ENCODE measurements at regions not wholly inside any gene's neighbourhood (a gene's known extent, or its start where the extent isn't known, plus 50 kb on each side); places are given as distances from the start of the nearest gene placed in this dataset.
A peak's percentile ranks its signal among the peaks of the same experiment; 100 is the strongest.
"Not testable (repeated sequence)": the region's sequence is repeated elsewhere in the genome, so short reads cannot be mapped to it uniquely, and the experiment has no call there.

- Mint-ChIP-seq H3K36me3 (ENCODE audit: low read depth) (no peaks in the 10 kb centered on the region), H3K27me3 (no peaks in the 10 kb centered on the region), H3K27ac (no peak overlapping the region), H3K4me1 (no peaks in the 10 kb centered on the region), H3K9me3 (no peaks in the 10 kb centered on the region), H3K4me3 (no peak overlapping the region)
- no peak for DNase-seq
- intact Hi-C loops (cut with micrococcal nuclease), result no loop called here
These were observed 328.4 kb downstream of the BMP4 start for GRCh38 chr14:53628261-53628660.

- no peaks in the 10 kb centered on the region for H3K9me3 Mint-ChIP-seq
- no peaks in the 10 kb centered on the region for H3K4me1 Mint-ChIP-seq
- no peaks in the 10 kb centered on the region for H3K27me3 Mint-ChIP-seq
- H3K27ac Mint-ChIP-seq, result no peak overlapping the region
- DNase-seq, result no peak
- no peak overlapping the region for H3K4me3 Mint-ChIP-seq
- intact Hi-C loops (cut with micrococcal nuclease), result no loop called here
- H3K36me3 Mint-ChIP-seq (ENCODE audit: low read depth), result no peaks in the 10 kb centered on the region
These were observed 329.9 kb downstream of the BMP4 start for GRCh38 chr14:53626761-53627160.

GRCh38 chr14:53622447-53622846 lies 334.2 kb downstream of the BMP4 start:
- intact Hi-C loops (cut with micrococcal nuclease), result no loop called here
- Mint-ChIP-seq H3K4me1 (no peaks in the 10 kb centered on the region), H3K27ac (no peak overlapping the region), H3K9me3 (no peaks in the 10 kb centered on the region), H3K36me3 (ENCODE audit: low read depth) (no peaks in the 10 kb centered on the region), H3K27me3 (no peaks in the 10 kb centered on the region), H3K4me3 (no peak overlapping the region)
- DNase-seq, result no peak

GRCh38 chr14:53621921-53622320 lies 334.7 kb downstream of the BMP4 start:
- Mint-ChIP-seq H3K27me3 (no peaks in the 10 kb centered on the region), H3K9me3 (no peaks in the 10 kb centered on the region), H3K27ac (no peak overlapping the region), H3K4me3 (no peak overlapping the region), H3K4me1 (no peaks in the 10 kb centered on the region), H3K36me3 (ENCODE audit: low read depth) (no peaks in the 10 kb centered on the region)
- intact Hi-C loops (cut with micrococcal nuclease), result no loop called here
- DNase-seq, result no peak

- DNase-seq, result no peak
- H3K27ac Mint-ChIP-seq, result no peak overlapping the region
- H3K27me3 Mint-ChIP-seq, result no peaks in the 10 kb centered on the region
- H3K4me1 Mint-ChIP-seq, result no peaks in the 10 kb centered on the region
- intact Hi-C loops (cut with micrococcal nuclease), result no loop called here
- H3K9me3 Mint-ChIP-seq, result no peaks in the 10 kb centered on the region
- no peaks in the 10 kb centered on the region for H3K36me3 Mint-ChIP-seq (ENCODE audit: low read depth)
- H3K4me3 Mint-ChIP-seq, result no peak overlapping the region
These were observed 335.2 kb downstream of the BMP4 start for GRCh38 chr14:53621433-53621832.

GRCh38 chr14:53620890-53621289 lies 335.7 kb downstream of the BMP4 start:
- no peak overlapping the region for H3K27ac Mint-ChIP-seq
- no peak for DNase-seq
- no peaks in the 10 kb centered on the region for H3K4me1 Mint-ChIP-seq
- no peaks in the 10 kb centered on the region for H3K36me3 Mint-ChIP-seq (ENCODE audit: low read depth)
- no peaks in the 10 kb centered on the region for H3K9me3 Mint-ChIP-seq
- no peak overlapping the region for H3K4me3 Mint-ChIP-seq
- intact Hi-C loops (cut with micrococcal nuclease), result no loop called here
- H3K27me3 Mint-ChIP-seq, result no peaks in the 10 kb centered on the region

GRCh38 chr14:53620317-53620716 lies 336.3 kb downstream of the BMP4 start:
- Mint-ChIP-seq H3K27me3 (no peaks in the 10 kb centered on the region), H3K27ac (no peak overlapping the region), H3K9me3 (no peaks in the 10 kb centered on the region), H3K36me3 (ENCODE audit: low read depth) (no peaks in the 10 kb centered on the region), H3K4me3 (no peak overlapping the region), H3K4me1 (no peaks in the 10 kb centered on the region)
- intact Hi-C loops (cut with micrococcal nuclease), result no loop called here
- no peak for DNase-seq

GRCh38 chr14:53619691-53620231 lies 336.9 kb downstream of the BMP4 start:
- Mint-ChIP-seq H3K36me3 (ENCODE audit: low read depth) (no peaks in the 10 kb centered on the region), H3K27ac (no peak overlapping the region), H3K9me3 (no peaks in the 10 kb centered on the region), H3K27me3 (no peaks in the 10 kb centered on the region), H3K4me3 (no peak overlapping the region), H3K4me1 (no peaks in the 10 kb centered on the region)
- intact Hi-C loops (cut with micrococcal nuclease), result no loop called here
- DNase-seq, result no peak

- H3K36me3 Mint-ChIP-seq (ENCODE audit: low read depth); H3K9me3 Mint-ChIP-seq; DNase-seq; H3K4me3 Mint-ChIP-seq; H3K27me3 Mint-ChIP-seq; H3K27ac Mint-ChIP-seq; H3K4me1 Mint-ChIP-seq; intact Hi-C loops (cut with micrococcal nuclease): not testable (repeated sequence)
These were observed 340.1 kb downstream of the BMP4 start for GRCh38 chr14:53616536-53616935.

- no peaks in the 10 kb centered on the region for H3K9me3 Mint-ChIP-seq
These were observed 341.4 kb downstream of the BMP4 start for GRCh38 chr14:53615252-53615651.

GRCh38 chr14:53613404-53614253 lies 343.0 kb downstream of the BMP4 start:
- Mint-ChIP-seq H3K4me1 (no peaks in the 10 kb centered on the region), H3K27me3 (peaks cover 2% of the 10 kb centered on the region), H3K4me3 (no peak overlapping the region), H3K9me3 (peaks cover 4% of the 10 kb centered on the region), H3K27ac (peak overlapping the region; percentile 35), H3K36me3 (ENCODE audit: low read depth) (no peaks in the 10 kb centered on the region)
- intact Hi-C loops (cut with micrococcal nuclease), result no loop called here
- DNase-seq, result no peak

More at GRCh38 chr14:53615252-53615651, 341.4 kb downstream of the BMP4 start:
- H3K27ac Mint-ChIP-seq, result no peak overlapping the region
- intact Hi-C loops (cut with micrococcal nuclease), result no loop called here
- no peaks in the 10 kb centered on the region for H3K4me1 Mint-ChIP-seq
- H3K36me3 Mint-ChIP-seq (ENCODE audit: low read depth), result no peaks in the 10 kb centered on the region
- H3K4me3 Mint-ChIP-seq, result no peak overlapping the region
- no peaks in the 10 kb centered on the region for H3K27me3 Mint-ChIP-seq
- DNase-seq, result no peak

- DNase-seq, result no peak
- H3K36me3 Mint-ChIP-seq (ENCODE audit: low read depth), result no peaks in the 10 kb centered on the region
- H3K4me3 Mint-ChIP-seq, result no peak overlapping the region
- no peak overlapping the region for H3K27ac Mint-ChIP-seq
- H3K4me1 Mint-ChIP-seq, result no peaks in the 10 kb centered on the region
- peaks cover 4% of the 10 kb centered on the region for H3K9me3 Mint-ChIP-seq
- intact Hi-C loops (cut with micrococcal nuclease), result no loop called here
- H3K27me3 Mint-ChIP-seq, result peaks cover 2% of the 10 kb centered on the region
These were observed 345.7 kb downstream of the BMP4 start for GRCh38 chr14:53610947-53611346.

GRCh38 chr14:53609009-53609408 lies 347.6 kb downstream of the BMP4 start:
- no peak for DNase-seq
- Mint-ChIP-seq H3K36me3 (ENCODE audit: low read depth) (no peaks in the 10 kb centered on the region), H3K27ac (no peak overlapping the region), H3K4me1 (no peaks in the 10 kb centered on the region), H3K4me3 (no peak overlapping the region), H3K9me3 (peaks cover 4% of the 10 kb centered on the region), H3K27me3 (peaks cover 2% of the 10 kb centered on the region)
- intact Hi-C loops (cut with micrococcal nuclease), result no loop called here

- Mint-ChIP-seq H3K27ac (no peak overlapping the region), H3K4me1 (no peaks in the 10 kb centered on the region), H3K36me3 (ENCODE audit: low read depth) (no peaks in the 10 kb centered on the region), H3K4me3 (no peak overlapping the region), H3K9me3 (peaks cover 4% of the 10 kb centered on the region), H3K27me3 (peaks cover 2% of the 10 kb centered on the region)
- no peak for DNase-seq
- intact Hi-C loops (cut with micrococcal nuclease), result no loop called here
These were observed 348.3 kb downstream of the BMP4 start for GRCh38 chr14:53608369-53608768.

GRCh38 chr14:53606203-53606602 lies 350.4 kb downstream of the BMP4 start:
- Mint-ChIP-seq H3K4me3 (no peak overlapping the region), H3K27ac (no peak overlapping the region)

More at GRCh38 chr14:53606203-53606602, 350.4 kb downstream of the BMP4 start:
- Mint-ChIP-seq H3K9me3 (peaks cover 4% of the 10 kb centered on the region), H3K36me3 (ENCODE audit: low read depth) (no peaks in the 10 kb centered on the region), H3K27me3 (peaks cover 2% of the 10 kb centered on the region), H3K4me1 (no peaks in the 10 kb centered on the region)
- no peak for DNase-seq
- intact Hi-C loops (cut with micrococcal nuclease), result no loop called here
